ENCODE measurements at regions not wholly inside any gene's neighbourhood (a gene's known extent, or its start where the extent isn't known, plus 50 kb on each side); places are given as distances from the start of the nearest gene placed in this dataset.
"Not testable (repeated sequence)": the region's sequence is repeated elsewhere in the genome, so short reads cannot be mapped to it uniquely, and the experiment has no call there.

GRCh38 chr1:213421178-213421577 lies 370.1 kb downstream of the RPS6KC1 start:
- TF ChIP-seq, protein P1, sequence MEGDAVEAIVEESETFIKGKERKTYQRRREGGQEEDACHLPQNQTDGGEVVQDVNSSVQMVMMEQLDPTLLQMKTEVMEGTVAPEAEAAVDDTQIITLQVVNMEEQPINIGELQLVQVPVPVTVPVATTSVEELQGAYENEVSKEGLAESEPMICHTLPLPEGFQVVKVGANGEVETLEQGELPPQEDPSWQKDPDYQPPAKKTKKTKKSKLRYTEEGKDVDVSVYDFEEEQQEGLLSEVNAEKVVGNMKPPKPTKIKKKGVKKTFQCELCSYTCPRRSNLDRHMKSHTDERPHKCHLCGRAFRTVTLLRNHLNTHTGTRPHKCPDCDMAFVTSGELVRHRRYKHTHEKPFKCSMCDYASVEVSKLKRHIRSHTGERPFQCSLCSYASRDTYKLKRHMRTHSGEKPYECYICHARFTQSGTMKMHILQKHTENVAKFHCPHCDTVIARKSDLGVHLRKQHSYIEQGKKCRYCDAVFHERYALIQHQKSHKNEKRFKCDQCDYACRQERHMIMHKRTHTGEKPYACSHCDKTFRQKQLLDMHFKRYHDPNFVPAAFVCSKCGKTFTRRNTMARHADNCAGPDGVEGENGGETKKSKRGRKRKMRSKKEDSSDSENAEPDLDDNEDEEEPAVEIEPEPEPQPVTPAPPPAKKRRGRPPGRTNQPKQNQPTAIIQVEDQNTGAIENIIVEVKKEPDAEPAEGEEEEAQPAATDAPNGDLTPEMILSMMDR (IDR thresholded peaks at IDR 0.05) = not testable (repeated sequence)
- not testable (repeated sequence) for TF ChIP-seq POLR2AphosphoS5 (IDR thresholded peaks at IDR 0.05; ENCODE audit: low read depth, low read length)

Data from Panc1 (cell line).